ENCODE measurements at regions not wholly inside any gene's neighbourhood (a gene's known extent, or its start where the extent isn't known, plus 50 kb on each side); places are given as distances from the start of the nearest gene placed in this dataset.

DNA sequence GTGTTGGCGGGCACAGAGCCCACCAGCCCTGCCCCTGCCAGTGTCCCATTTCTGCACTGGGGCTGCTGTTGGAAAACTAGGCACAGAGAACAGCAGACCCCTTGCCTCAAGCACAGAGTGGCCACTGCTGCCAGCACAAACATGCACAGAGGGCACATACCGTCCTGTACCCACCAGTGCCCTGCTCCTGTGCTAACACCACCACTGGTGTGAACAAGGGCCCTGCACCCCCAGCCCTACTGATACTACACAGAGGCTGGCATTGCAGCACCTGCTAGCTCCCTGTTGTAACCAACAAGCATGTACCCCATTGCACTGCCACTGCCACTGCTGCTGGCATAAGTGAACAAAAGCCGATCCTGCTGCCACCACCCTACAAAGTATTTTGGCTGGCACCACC, 348.0 kb upstream of the MPDZ start:
- no peaks in the 10 kb centered on the region for H3K4me1 ChIP-seq (ENCODE audit: control insufficient read depth in 1 of 2, insufficient read depth in 2 of 2, low read length in 2 of 2)
- no peak overlapping the region for H3K27ac ChIP-seq (ENCODE audit: low read depth, low read length)
- no peaks in the 10 kb centered on the region for H3K9me3 ChIP-seq (ENCODE audit: control insufficient read depth in 1 of 2, low read length in 2 of 2)
- no peak overlapping the region for H3K9ac ChIP-seq (ENCODE audit: low read depth in 1 of 2, low read length in 2 of 2)
- H3K36me3 ChIP-seq (ENCODE audit: control insufficient read depth in 1 of 2, insufficient read depth in 2 of 2, low read length in 2 of 2) = no peaks in the 10 kb centered on the region
- H3K4me3 ChIP-seq (ENCODE audit: low read depth in 1 of 2, low read length in 2 of 2) = no peak overlapping the region
- H3K27me3 ChIP-seq (ENCODE audit: control insufficient read depth in 1 of 2, insufficient read depth in 2 of 2, low read length in 2 of 2) = no peaks in the 10 kb centered on the region

DNA sequence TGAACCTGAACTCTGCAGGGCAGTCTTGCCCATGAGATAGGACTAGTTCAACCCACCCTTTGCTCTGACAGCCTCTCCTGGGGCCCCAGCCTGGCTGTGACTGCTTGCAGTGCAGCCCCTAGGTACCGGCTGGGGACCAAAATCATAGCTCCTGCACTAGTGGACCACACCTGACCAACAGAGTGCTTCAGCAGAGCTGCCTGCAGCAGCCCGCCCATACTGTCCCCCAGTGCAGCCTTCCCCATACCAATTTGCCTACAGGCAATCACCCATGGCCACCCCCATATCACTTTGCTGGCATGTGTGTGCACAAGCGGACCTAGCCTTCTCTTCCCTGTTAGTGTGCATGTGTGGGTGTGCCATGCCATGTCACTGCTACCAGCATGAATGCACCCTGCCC, 347.6 kb upstream of the MPDZ start:
- no peaks in the 10 kb centered on the region for H3K4me1 ChIP-seq (ENCODE audit: control insufficient read depth in 1 of 2, insufficient read depth in 2 of 2, low read length in 2 of 2)
- no peaks in the 10 kb centered on the region for H3K36me3 ChIP-seq (ENCODE audit: control insufficient read depth in 1 of 2, insufficient read depth in 2 of 2, low read length in 2 of 2)
- H3K9ac ChIP-seq (ENCODE audit: low read depth in 1 of 2, low read length in 2 of 2) = no peak overlapping the region
- H3K9me3 ChIP-seq (ENCODE audit: control insufficient read depth in 1 of 2, low read length in 2 of 2) = no peaks in the 10 kb centered on the region
- no peak overlapping the region for H3K4me3 ChIP-seq (ENCODE audit: low read depth in 1 of 2, low read length in 2 of 2)
- no peaks in the 10 kb centered on the region for H3K27me3 ChIP-seq (ENCODE audit: control insufficient read depth in 1 of 2, insufficient read depth in 2 of 2, low read length in 2 of 2)
- H3K27ac ChIP-seq (ENCODE audit: low read depth, low read length) = no peak overlapping the region

DNA sequence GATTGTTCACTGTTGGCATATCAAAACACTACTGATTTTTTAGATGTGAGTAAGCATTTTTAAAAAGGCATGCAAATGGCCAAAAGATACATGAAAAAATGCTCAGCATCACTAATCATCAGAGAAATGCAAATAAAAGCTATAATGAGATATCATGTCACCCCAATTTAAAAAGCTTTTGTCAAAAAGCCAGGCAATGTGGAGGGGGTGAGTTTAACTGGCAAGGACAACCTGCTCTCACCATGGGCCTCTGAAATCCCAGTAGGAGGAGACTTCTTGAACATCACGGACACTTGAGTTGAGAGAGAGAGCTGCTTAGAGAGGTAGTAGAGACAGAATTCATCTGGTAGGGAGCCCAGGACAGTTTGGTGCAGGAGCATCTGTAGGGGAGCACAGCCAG, 347.1 kb upstream of the MPDZ start:
- Histone ChIP-seq H3K27ac (ENCODE audit: low read depth, low read length) (no peak overlapping the region), H3K4me1 (ENCODE audit: control insufficient read depth in 1 of 2, insufficient read depth in 2 of 2, low read length in 2 of 2) (no peaks in the 10 kb centered on the region), H3K27me3 (ENCODE audit: control insufficient read depth in 1 of 2, insufficient read depth in 2 of 2, low read length in 2 of 2) (no peaks in the 10 kb centered on the region), H3K9me3 (ENCODE audit: control insufficient read depth in 1 of 2, low read length in 2 of 2) (no peaks in the 10 kb centered on the region), H3K36me3 (ENCODE audit: control insufficient read depth in 1 of 2, insufficient read depth in 2 of 2, low read length in 2 of 2) (no peaks in the 10 kb centered on the region), H3K9ac (ENCODE audit: low read depth in 1 of 2, low read length in 2 of 2) (no peak overlapping the region), H3K4me3 (ENCODE audit: low read depth in 1 of 2, low read length in 2 of 2) (no peak overlapping the region)

DNA sequence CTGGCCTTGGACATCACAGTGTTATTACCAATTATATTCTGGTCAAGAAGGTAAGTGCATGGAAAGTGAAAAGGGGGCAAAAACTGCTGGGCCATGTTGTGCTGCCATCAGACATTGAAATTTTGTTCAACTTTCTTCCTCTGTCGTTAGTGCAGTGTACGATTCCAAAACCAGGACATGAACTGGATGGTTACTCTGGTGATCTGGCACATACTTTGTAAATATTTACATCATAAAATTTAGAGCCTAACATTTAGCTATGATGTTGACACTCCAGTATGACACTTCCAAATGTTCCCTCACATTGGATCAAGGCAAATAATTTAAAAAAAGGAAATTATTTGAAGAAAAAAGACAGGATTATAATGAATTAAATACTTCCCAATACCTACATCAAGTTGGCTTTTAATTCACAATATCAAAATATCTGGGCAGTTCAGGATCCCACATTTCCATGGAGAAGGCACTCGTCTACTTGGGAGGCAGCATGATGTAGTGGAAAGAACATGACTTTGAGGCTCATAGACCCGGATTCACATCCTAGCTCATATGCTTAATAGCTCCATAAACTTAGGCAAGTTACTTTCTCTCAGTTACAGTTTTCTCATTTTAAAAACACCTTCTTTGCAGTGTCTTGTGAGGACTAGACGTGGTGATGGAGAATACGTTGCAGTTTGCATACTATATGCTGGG, 342.5 kb upstream of the MPDZ start:
- H3K4me3 ChIP-seq (ENCODE audit: low read depth in 1 of 2, low read length in 2 of 2) = no peak overlapping the region
- no peaks in the 10 kb centered on the region for H3K36me3 ChIP-seq (ENCODE audit: control insufficient read depth in 1 of 2, insufficient read depth in 2 of 2, low read length in 2 of 2)
- no peaks in the 10 kb centered on the region for H3K9me3 ChIP-seq (ENCODE audit: control insufficient read depth in 1 of 2, low read length in 2 of 2)
- H3K9ac ChIP-seq (ENCODE audit: low read depth in 1 of 2, low read length in 2 of 2) = no peak overlapping the region
- H3K27me3 ChIP-seq (ENCODE audit: control insufficient read depth in 1 of 2, insufficient read depth in 2 of 2, low read length in 2 of 2) = no peaks in the 10 kb centered on the region
- H3K4me1 ChIP-seq (ENCODE audit: control insufficient read depth in 1 of 2, insufficient read depth in 2 of 2, low read length in 2 of 2) = no peaks in the 10 kb centered on the region
- no peak overlapping the region for H3K27ac ChIP-seq (ENCODE audit: low read depth, low read length)

DNA sequence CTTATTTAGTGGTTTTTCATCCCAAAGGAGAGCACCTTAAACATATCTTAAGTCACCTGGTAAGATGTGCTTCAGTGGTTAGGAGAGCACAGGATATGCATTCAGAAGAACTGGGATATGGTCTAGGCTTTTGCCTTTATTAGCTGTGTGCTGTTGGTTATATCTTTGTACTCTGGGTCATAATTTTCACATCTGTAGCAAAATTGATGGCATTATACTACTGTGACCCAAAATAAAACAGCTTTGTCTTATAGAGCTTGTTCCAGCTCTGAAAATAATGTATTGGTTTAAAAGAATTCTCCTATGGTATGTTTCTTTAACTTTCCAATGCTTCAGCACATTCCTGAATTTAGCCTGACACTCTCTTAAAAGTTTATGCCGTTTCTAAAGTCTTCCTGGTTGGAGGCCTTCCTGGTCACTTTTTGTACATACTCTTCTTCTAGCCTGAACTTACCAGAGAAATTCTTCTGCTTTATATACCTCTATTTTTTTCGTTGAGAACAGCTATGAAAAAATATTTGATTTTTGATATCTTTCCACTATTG, 337.1 kb upstream of the MPDZ start:
- no peak overlapping the region for H3K27ac ChIP-seq (ENCODE audit: low read depth, low read length)
- H3K36me3 ChIP-seq (ENCODE audit: control insufficient read depth in 1 of 2, insufficient read depth in 2 of 2, low read length in 2 of 2) = no peaks in the 10 kb centered on the region
- H3K4me3 ChIP-seq (ENCODE audit: low read depth in 1 of 2, low read length in 2 of 2) = no peak overlapping the region
- H3K9me3 ChIP-seq (ENCODE audit: control insufficient read depth in 1 of 2, low read length in 2 of 2) = no peaks in the 10 kb centered on the region
- H3K27me3 ChIP-seq (ENCODE audit: control insufficient read depth in 1 of 2, insufficient read depth in 2 of 2, low read length in 2 of 2) = no peaks in the 10 kb centered on the region
- no peaks in the 10 kb centered on the region for H3K4me1 ChIP-seq (ENCODE audit: control insufficient read depth in 1 of 2, insufficient read depth in 2 of 2, low read length in 2 of 2)
- no peak overlapping the region for H3K9ac ChIP-seq (ENCODE audit: low read depth in 1 of 2, low read length in 2 of 2)

DNA sequence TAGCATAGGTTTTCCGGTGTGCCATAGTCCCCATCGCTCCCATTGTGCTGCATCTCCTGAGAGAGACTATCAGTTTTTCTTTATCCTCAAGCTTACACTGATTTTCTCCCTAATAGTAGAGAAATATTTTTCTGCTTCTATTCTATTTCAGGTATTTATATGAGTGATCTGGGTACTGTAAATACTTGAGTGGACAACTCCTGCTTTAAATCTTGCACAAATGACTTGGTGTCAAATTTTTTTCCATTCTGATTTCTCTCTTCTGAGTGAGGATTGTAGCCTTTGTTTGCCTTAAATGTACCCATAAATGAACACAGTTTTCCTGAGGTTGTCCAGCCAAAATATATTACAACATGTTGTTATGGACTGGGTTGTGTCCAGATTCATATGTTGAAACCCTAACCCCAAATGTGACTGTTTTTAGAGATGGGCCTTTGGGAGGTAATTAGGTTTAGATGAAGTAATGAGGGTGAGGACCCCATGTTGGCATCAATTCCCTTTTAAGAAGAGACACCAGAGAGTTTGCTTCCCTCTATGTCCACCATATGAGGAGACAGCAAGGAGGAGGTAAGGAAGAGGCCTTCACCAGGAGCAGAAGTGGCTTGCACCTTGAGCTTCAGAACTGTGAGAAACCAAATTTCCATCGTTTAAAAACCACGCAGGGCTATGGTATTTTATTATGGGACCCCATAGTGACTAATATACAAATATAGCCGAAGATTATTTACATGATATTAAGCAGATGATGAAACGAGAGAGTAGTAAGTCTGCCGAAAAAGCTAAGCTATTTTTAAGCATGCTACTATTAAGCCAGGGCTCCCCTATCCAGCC, 336.4 kb upstream of the MPDZ start:
- no peaks in the 10 kb centered on the region for H3K36me3 ChIP-seq (ENCODE audit: control insufficient read depth in 1 of 2, insufficient read depth in 2 of 2, low read length in 2 of 2)
- no peak overlapping the region for H3K4me3 ChIP-seq (ENCODE audit: low read depth in 1 of 2, low read length in 2 of 2)
- no peak overlapping the region for H3K27ac ChIP-seq (ENCODE audit: low read depth, low read length)
- H3K9me3 ChIP-seq (ENCODE audit: control insufficient read depth in 1 of 2, low read length in 2 of 2) = no peaks in the 10 kb centered on the region
- no peak overlapping the region for H3K9ac ChIP-seq (ENCODE audit: low read depth in 1 of 2, low read length in 2 of 2)
- H3K4me1 ChIP-seq (ENCODE audit: control insufficient read depth in 1 of 2, insufficient read depth in 2 of 2, low read length in 2 of 2) = no peaks in the 10 kb centered on the region
- H3K27me3 ChIP-seq (ENCODE audit: control insufficient read depth in 1 of 2, insufficient read depth in 2 of 2, low read length in 2 of 2) = no peaks in the 10 kb centered on the region

DNA sequence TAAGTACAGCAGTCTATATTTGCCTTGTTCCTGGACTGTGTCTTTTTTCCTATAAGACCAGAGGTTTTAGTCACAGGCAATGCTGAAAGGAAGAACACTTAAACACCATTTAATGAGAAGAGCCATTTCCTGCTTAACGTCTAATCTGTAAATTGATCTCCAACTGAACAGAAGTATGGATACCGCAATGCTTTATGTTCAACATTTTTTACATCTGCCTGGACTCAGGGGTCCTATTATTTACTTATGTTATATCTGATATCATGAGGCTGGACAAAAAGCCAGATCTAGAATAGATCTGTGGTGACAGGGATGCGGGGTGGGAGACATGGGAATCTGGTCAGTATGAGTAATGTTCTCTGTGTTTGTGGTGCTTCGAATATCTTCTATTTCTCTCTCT, 334.6 kb upstream of the MPDZ start:
- Histone ChIP-seq H3K9ac (ENCODE audit: low read depth in 1 of 2, low read length in 2 of 2) (no peak overlapping the region), H3K36me3 (ENCODE audit: control insufficient read depth in 1 of 2, insufficient read depth in 2 of 2, low read length in 2 of 2) (no peaks in the 10 kb centered on the region), H3K27ac (ENCODE audit: low read depth, low read length) (no peak overlapping the region), H3K9me3 (ENCODE audit: control insufficient read depth in 1 of 2, low read length in 2 of 2) (no peaks in the 10 kb centered on the region), H3K4me1 (ENCODE audit: control insufficient read depth in 1 of 2, insufficient read depth in 2 of 2, low read length in 2 of 2) (no peaks in the 10 kb centered on the region), H3K4me3 (ENCODE audit: low read depth in 1 of 2, low read length in 2 of 2) (no peak overlapping the region), H3K27me3 (ENCODE audit: control insufficient read depth in 1 of 2, insufficient read depth in 2 of 2, low read length in 2 of 2) (no peaks in the 10 kb centered on the region)

DNA sequence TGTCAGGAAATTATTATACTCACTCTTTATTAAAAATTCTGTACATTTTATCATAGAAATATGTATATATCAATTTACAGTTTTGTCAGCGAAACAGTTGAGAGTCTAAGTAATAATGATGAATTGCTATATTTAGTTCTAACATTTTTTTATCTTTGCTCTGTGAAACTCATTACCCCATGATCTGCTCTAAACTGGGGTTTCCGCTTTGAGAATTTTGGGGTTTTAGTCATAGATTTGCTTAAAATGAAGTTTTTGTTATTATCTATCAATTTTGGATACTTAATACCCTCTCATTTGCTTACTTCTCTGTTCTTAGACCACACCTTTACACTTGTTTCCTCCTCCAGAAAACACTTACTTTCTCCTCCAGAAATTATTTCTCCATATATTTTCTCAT, 333.8 kb upstream of the MPDZ start:
- Histone ChIP-seq H3K9ac (ENCODE audit: low read depth in 1 of 2, low read length in 2 of 2) (no peak overlapping the region), H3K27me3 (ENCODE audit: control insufficient read depth in 1 of 2, insufficient read depth in 2 of 2, low read length in 2 of 2) (no peaks in the 10 kb centered on the region), H3K4me1 (ENCODE audit: control insufficient read depth in 1 of 2, insufficient read depth in 2 of 2, low read length in 2 of 2) (no peaks in the 10 kb centered on the region), H3K4me3 (ENCODE audit: low read depth in 1 of 2, low read length in 2 of 2) (no peak overlapping the region), H3K27ac (ENCODE audit: low read depth, low read length) (no peak overlapping the region), H3K9me3 (ENCODE audit: control insufficient read depth in 1 of 2, low read length in 2 of 2) (no peaks in the 10 kb centered on the region), H3K36me3 (ENCODE audit: control insufficient read depth in 1 of 2, insufficient read depth in 2 of 2, low read length in 2 of 2) (no peaks in the 10 kb centered on the region)

DNA sequence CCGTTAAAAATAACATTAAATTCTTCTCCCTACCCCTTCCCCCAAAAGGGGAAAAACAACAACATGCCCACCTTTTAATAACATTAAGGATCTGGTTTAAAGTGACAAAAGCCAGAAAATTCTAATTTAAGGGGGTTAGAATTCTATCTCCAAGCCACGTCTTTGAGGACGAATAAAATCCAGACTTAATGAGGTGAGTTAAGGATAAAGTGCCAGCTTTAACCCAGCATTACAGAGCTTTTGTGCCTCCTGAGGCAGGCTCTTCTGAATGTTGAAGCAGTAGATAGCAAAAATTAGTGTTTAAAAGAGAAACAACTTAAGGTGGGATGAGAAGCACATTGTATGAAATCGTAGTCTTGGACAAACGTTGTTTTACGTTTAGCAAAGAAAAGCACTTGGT, 329.0 kb upstream of the MPDZ start:
- no peaks in the 10 kb centered on the region for H3K9me3 ChIP-seq (ENCODE audit: control insufficient read depth in 1 of 2, low read length in 2 of 2)
- no peaks in the 10 kb centered on the region for H3K36me3 ChIP-seq (ENCODE audit: control insufficient read depth in 1 of 2, insufficient read depth in 2 of 2, low read length in 2 of 2)
- H3K27ac ChIP-seq (ENCODE audit: low read depth, low read length) = no peak overlapping the region
- H3K4me1 ChIP-seq (ENCODE audit: control insufficient read depth in 1 of 2, insufficient read depth in 2 of 2, low read length in 2 of 2) = no peaks in the 10 kb centered on the region
- no peaks in the 10 kb centered on the region for H3K27me3 ChIP-seq (ENCODE audit: control insufficient read depth in 1 of 2, insufficient read depth in 2 of 2, low read length in 2 of 2)
- H3K4me3 ChIP-seq (ENCODE audit: low read depth in 1 of 2, low read length in 2 of 2) = no peak overlapping the region
- no peak overlapping the region for H3K9ac ChIP-seq (ENCODE audit: low read depth in 1 of 2, low read length in 2 of 2)

All from duodenal mucosa (tissue), 2 donors.